ENCODE measurements at regions not wholly inside any gene's neighbourhood (a gene's known extent, or its start where the extent isn't known, plus 50 kb on each side); places are given as distances from the start of the nearest gene placed in this dataset.
"Not testable (repeated sequence)": the region's sequence is repeated elsewhere in the genome, so short reads cannot be mapped to it uniquely, and the experiment has no call there.

- Histone ChIP-seq H3K9me3 (ENCODE audit: low read depth, low read length, poor library complexity, severe bottlenecking) (no peaks in the 10 kb centered on the region), H3K4me1 (ENCODE audit: insufficient read depth, low read length, poor library complexity, severe bottlenecking) (no peaks in the 10 kb centered on the region), H3K4me3 (ENCODE audit: low read depth, low read length, poor library complexity, severe bottlenecking) (no peak overlapping the region), H3K36me3 (ENCODE audit: insufficient read depth, low read length, poor library complexity, severe bottlenecking) (no peaks in the 10 kb centered on the region), H3K27ac (ENCODE audit: low read depth, low read length, poor library complexity, severe bottlenecking) (no peak overlapping the region), H3K27me3 (replicated peaks; ENCODE audit: insufficient read depth, low read depth, low read length, poor library complexity) (no peaks in the 10 kb centered on the region)
- DNase-seq (ENCODE audit: low spot score): no peak
- ChIA-PET POLR2A (ENCODE audit: low non-redundant PET) (no interaction called here), CTCF (no interaction called here)
- TF ChIP-seq CTCF (conservative IDR thresholded peaks at IDR 0.05; ENCODE audit: low read depth, low read length): no peak
- no peak for TF ChIP-seq EZH2 (IDR thresholded peaks at IDR 0.05; ENCODE audit: borderline replicate concordance, low read depth, low read length, poor library complexity, severe bottlenecking)
- intact Hi-C loops (cut with micrococcal nuclease; ENCODE audit: unreplicated experiment): no loop called here
- BruUV-seq (replicated peaks): no TSS peak
Measured at GRCh38 chr5:75869891-75870290, 152.7 kb upstream of the POC5 start.

- Histone ChIP-seq H3K9me3 (ENCODE audit: low read depth, low read length, poor library complexity, severe bottlenecking) (peaks cover 4% of the 10 kb centered on the region), H3K4me1 (ENCODE audit: insufficient read depth, low read length, poor library complexity, severe bottlenecking) (no peaks in the 10 kb centered on the region), H3K4me3 (ENCODE audit: low read depth, low read length, poor library complexity, severe bottlenecking) (no peak overlapping the region), H3K36me3 (ENCODE audit: insufficient read depth, low read length, poor library complexity, severe bottlenecking) (no peaks in the 10 kb centered on the region), H3K27ac (ENCODE audit: low read depth, low read length, poor library complexity, severe bottlenecking) (no peak overlapping the region), H3K27me3 (replicated peaks; ENCODE audit: insufficient read depth, low read depth, low read length, poor library complexity) (no peaks in the 10 kb centered on the region)
- BruUV-seq (replicated peaks): no TSS peak
- intact Hi-C loops (cut with micrococcal nuclease; ENCODE audit: unreplicated experiment): no loop called here
- no peak for TF ChIP-seq EZH2 (IDR thresholded peaks at IDR 0.05; ENCODE audit: borderline replicate concordance, low read depth, low read length, poor library complexity, severe bottlenecking)
- no peak for TF ChIP-seq CTCF (conservative IDR thresholded peaks at IDR 0.05; ENCODE audit: low read depth, low read length)
- no peak for DNase-seq (ENCODE audit: low spot score)
- ChIA-PET CTCF (no interaction called here), POLR2A (ENCODE audit: low non-redundant PET) (no interaction called here)
Measured at GRCh38 chr5:75862872-75863271, 145.6 kb upstream of the POC5 start.

- H3K36me3 ChIP-seq (ENCODE audit: insufficient read depth, low read length, poor library complexity, severe bottlenecking); H3K27me3 ChIP-seq (replicated peaks; ENCODE audit: insufficient read depth, low read depth, low read length, poor library complexity); intact Hi-C loops (cut with micrococcal nuclease; ENCODE audit: unreplicated experiment); BruUV-seq (replicated peaks); H3K9me3 ChIP-seq (ENCODE audit: low read depth, low read length, poor library complexity, severe bottlenecking); POLR2A ChIA-PET (ENCODE audit: low non-redundant PET); H3K4me1 ChIP-seq (ENCODE audit: insufficient read depth, low read length, poor library complexity, severe bottlenecking); H3K27ac ChIP-seq (ENCODE audit: low read depth, low read length, poor library complexity, severe bottlenecking); H3K4me3 ChIP-seq (ENCODE audit: low read depth, low read length, poor library complexity, severe bottlenecking); CTCF ChIA-PET: not testable (repeated sequence)
- peak; percentile 15 for DNase-seq (ENCODE audit: low spot score)
Measured at GRCh38 chr5:75859621-75860020, 142.4 kb upstream of the POC5 start.

- ChIA-PET POLR2A (ENCODE audit: low non-redundant PET) (interaction anchor here (0.6 kb wide), 1 partner anchor 519 kb away, joined by 9 read pairs; the partner anchor contains the start of gene HMGCR), CTCF (interaction anchor here (0.6 kb wide), 1 partner anchor 10 kb away, joined by 4 read pairs; no protein-coding TSS in a partner anchor)
- Histone ChIP-seq H3K9me3 (ENCODE audit: low read depth, low read length, poor library complexity, severe bottlenecking) (peaks cover 4% of the 10 kb centered on the region), H3K4me1 (ENCODE audit: insufficient read depth, low read length, poor library complexity, severe bottlenecking) (peaks cover 7% of the 10 kb centered on the region), H3K27ac (ENCODE audit: low read depth, low read length, poor library complexity, severe bottlenecking) (no peak overlapping the region), H3K27me3 (replicated peaks; ENCODE audit: insufficient read depth, low read depth, low read length, poor library complexity) (no peaks in the 10 kb centered on the region), H3K36me3 (ENCODE audit: insufficient read depth, low read length, poor library complexity, severe bottlenecking) (no peaks in the 10 kb centered on the region), H3K4me3 (ENCODE audit: low read depth, low read length, poor library complexity, severe bottlenecking) (no peak overlapping the region)
- intact Hi-C loops (cut with micrococcal nuclease; ENCODE audit: unreplicated experiment): no loop called here
- no TSS peak for BruUV-seq (replicated peaks)
- TF ChIP-seq EZH2 (IDR thresholded peaks at IDR 0.05; ENCODE audit: borderline replicate concordance, low read depth, low read length, poor library complexity, severe bottlenecking) (no peak), CTCF (conservative IDR thresholded peaks at IDR 0.05; ENCODE audit: low read depth, low read length) (no peak)
- DNase-seq (ENCODE audit: low spot score): peak; percentile 30
Measured at GRCh38 chr5:75856056-75856455, 138.8 kb upstream of the POC5 start.
